ENCODE measurements at regions not wholly inside any gene's neighbourhood (a gene's known extent, or its start where the extent isn't known, plus 50 kb on each side); places are given as distances from the start of the nearest gene placed in this dataset.

- no peak for DNase-seq
- WGBS (ENCODE audit: insufficient coverage): 78% methylated on average over 2 of the region's 3 CpGs
- Histone ChIP-seq H3K9me3 (ENCODE audit: control extremely low read depth in 1 of 5, control insufficient read depth in 4 of 5, insufficient read depth in 2 of 5, low read depth in 1 of 5, low read length in 4 of 5) (no peaks in the 10 kb centered on the region), H3K4me3 (ENCODE audit: control insufficient read depth in 1 of 7, extremely low read depth in 1 of 7, insufficient read depth in 4 of 7, low read depth in 2 of 7, low read length in 6 of 7) (no peak overlapping the region), H3K36me3 (ENCODE audit: control insufficient read depth in 4 of 4, insufficient read depth in 4 of 4, low read length in 3 of 4) (no peaks in the 10 kb centered on the region), H3K27me3 (replicated peaks in 2 of 5; ENCODE audit: control insufficient read depth in 4 of 5, insufficient read depth in 5 of 5, low read length in 4 of 5) (peaks cover 0 to 2% (median 0%) of the 10 kb centered on the region in 5 experiments), H3K4me1 (ENCODE audit: control extremely low read depth in 1 of 4, control insufficient read depth in 4 of 4, insufficient read depth in 4 of 4, low read length in 3 of 4) (no peaks in the 10 kb centered on the region), H3K27ac (ENCODE audit: insufficient read depth in 1 of 2, low read depth in 1 of 2, low read length in 2 of 2, poor library complexity in 1 of 2, severe bottlenecking in 2 of 2) (no peak overlapping the region)
- CTCF ChIA-PET: no interaction called here
- POLR2A ChIA-PET: no interaction called here
These were observed 88.1 kb downstream of the SLC24A2 start for GRCh38 chr9:19700699-19701098.

- no peak overlapping the region for H3K4me3 ChIP-seq (ENCODE audit: control insufficient read depth in 1 of 7, extremely low read depth in 1 of 7, insufficient read depth in 4 of 7, low read depth in 2 of 7, low read length in 6 of 7)
- H3K9me3 ChIP-seq (ENCODE audit: control extremely low read depth in 1 of 5, control insufficient read depth in 4 of 5, insufficient read depth in 2 of 5, low read depth in 1 of 5, low read length in 4 of 5): no peaks in the 10 kb centered on the region
- H3K36me3 ChIP-seq (ENCODE audit: control insufficient read depth in 4 of 4, insufficient read depth in 4 of 4, low read length in 3 of 4): no peaks in the 10 kb centered on the region
- H3K27ac ChIP-seq (ENCODE audit: insufficient read depth in 1 of 2, low read depth in 1 of 2, low read length in 2 of 2, poor library complexity in 1 of 2, severe bottlenecking in 2 of 2): no peak overlapping the region
- no peak for DNase-seq
- peaks cover 0 to 2% (median 0%) of the 10 kb centered on the region in 5 experiments for H3K27me3 ChIP-seq (replicated peaks in 2 of 5; ENCODE audit: control insufficient read depth in 4 of 5, insufficient read depth in 5 of 5, low read length in 4 of 5)
- ChIA-PET CTCF (no interaction called here), POLR2A (no interaction called here)
- no peaks in the 10 kb centered on the region for H3K4me1 ChIP-seq (ENCODE audit: control extremely low read depth in 1 of 4, control insufficient read depth in 4 of 4, insufficient read depth in 4 of 4, low read length in 3 of 4)
- whole genome bisulfite sequencing (ENCODE audit: insufficient coverage): 79% methylated on average over 2 of the region's 3 CpGs
These were observed 89.1 kb downstream of the SLC24A2 start for GRCh38 chr9:19699756-19700155.

- CTCF ChIA-PET: no interaction called here
- WGBS (ENCODE audit: insufficient coverage): 89% methylated on average over 1 of the region's 3 CpGs
- no peaks in the 10 kb centered on the region for H3K4me1 ChIP-seq (ENCODE audit: control extremely low read depth in 1 of 4, control insufficient read depth in 4 of 4, insufficient read depth in 4 of 4, low read length in 3 of 4)
These were observed 89.9 kb downstream of the SLC24A2 start for GRCh38 chr9:19698960-19699359.

GRCh38 chr9:19694601-19695000 lies 94.2 kb downstream of the SLC24A2 start:
- DNase-seq: no peak
- no peaks in the 10 kb centered on the region for H3K27me3 ChIP-seq (replicated peaks in 2 of 5; ENCODE audit: control insufficient read depth in 4 of 5, insufficient read depth in 5 of 5, low read length in 4 of 5)
- no peak overlapping the region for H3K4me3 ChIP-seq (ENCODE audit: control insufficient read depth in 1 of 7, extremely low read depth in 1 of 7, insufficient read depth in 4 of 7, low read depth in 2 of 7, low read length in 6 of 7)
- H3K4me1 ChIP-seq (ENCODE audit: control extremely low read depth in 1 of 4, control insufficient read depth in 4 of 4, insufficient read depth in 4 of 4, low read length in 3 of 4): no peaks in the 10 kb centered on the region
- 100% methylated on average over 2 of the region's 3 CpGs for WGBS (ENCODE audit: insufficient coverage)
- no peaks in the 10 kb centered on the region for H3K9me3 ChIP-seq (ENCODE audit: control extremely low read depth in 1 of 5, control insufficient read depth in 4 of 5, insufficient read depth in 2 of 5, low read depth in 1 of 5, low read length in 4 of 5)
- no peaks in the 10 kb centered on the region for H3K36me3 ChIP-seq (ENCODE audit: control insufficient read depth in 4 of 4, insufficient read depth in 4 of 4, low read length in 3 of 4)
- no peak overlapping the region for H3K27ac ChIP-seq (ENCODE audit: insufficient read depth in 1 of 2, low read depth in 1 of 2, low read length in 2 of 2, poor library complexity in 1 of 2, severe bottlenecking in 2 of 2)
- POLR2A ChIA-PET: no interaction called here
- CTCF ChIA-PET: no interaction called here

More at GRCh38 chr9:19698960-19699359, 89.9 kb downstream of the SLC24A2 start:
- H3K27ac ChIP-seq (ENCODE audit: insufficient read depth in 1 of 2, low read depth in 1 of 2, low read length in 2 of 2, poor library complexity in 1 of 2, severe bottlenecking in 2 of 2): no peak overlapping the region
- H3K4me3 ChIP-seq (ENCODE audit: control insufficient read depth in 1 of 7, extremely low read depth in 1 of 7, insufficient read depth in 4 of 7, low read depth in 2 of 7, low read length in 6 of 7): no peak overlapping the region
- H3K9me3 ChIP-seq (ENCODE audit: control extremely low read depth in 1 of 5, control insufficient read depth in 4 of 5, insufficient read depth in 2 of 5, low read depth in 1 of 5, low read length in 4 of 5): no peaks in the 10 kb centered on the region
- POLR2A ChIA-PET: no interaction called here
- no peak for DNase-seq
- no peaks in the 10 kb centered on the region for H3K36me3 ChIP-seq (ENCODE audit: control insufficient read depth in 4 of 4, insufficient read depth in 4 of 4, low read length in 3 of 4)
- peaks cover 0 to 2% (median 0%) of the 10 kb centered on the region in 5 experiments for H3K27me3 ChIP-seq (replicated peaks in 2 of 5; ENCODE audit: control insufficient read depth in 4 of 5, insufficient read depth in 5 of 5, low read length in 4 of 5)

- H3K4me3 ChIP-seq (ENCODE audit: control insufficient read depth in 1 of 7, extremely low read depth in 1 of 7, insufficient read depth in 4 of 7, low read depth in 2 of 7, low read length in 6 of 7): no peak overlapping the region
- no peaks in the 10 kb centered on the region for H3K36me3 ChIP-seq (ENCODE audit: control insufficient read depth in 4 of 4, insufficient read depth in 4 of 4, low read length in 3 of 4)
- no peak for DNase-seq
- no peaks in the 10 kb centered on the region for H3K4me1 ChIP-seq (ENCODE audit: control extremely low read depth in 1 of 4, control insufficient read depth in 4 of 4, insufficient read depth in 4 of 4, low read length in 3 of 4)
- ChIA-PET CTCF (no interaction called here), POLR2A (no interaction called here)
- no peaks in the 10 kb centered on the region for H3K27me3 ChIP-seq (replicated peaks in 2 of 5; ENCODE audit: control insufficient read depth in 4 of 5, insufficient read depth in 5 of 5, low read length in 4 of 5)
- H3K27ac ChIP-seq (ENCODE audit: insufficient read depth in 1 of 2, low read depth in 1 of 2, low read length in 2 of 2, poor library complexity in 1 of 2, severe bottlenecking in 2 of 2): no peak overlapping the region
- WGBS (ENCODE audit: insufficient coverage): 100% methylated on average over 3 of the region's 5 CpGs
- peaks cover 0 to 19% (median 0%) of the 10 kb centered on the region in 5 experiments for H3K9me3 ChIP-seq (ENCODE audit: control extremely low read depth in 1 of 5, control insufficient read depth in 4 of 5, insufficient read depth in 2 of 5, low read depth in 1 of 5, low read length in 4 of 5)
These were observed 98.7 kb downstream of the SLC24A2 start for GRCh38 chr9:19690128-19690527.

- ChIA-PET CTCF (no interaction called here), POLR2A (no interaction called here)
- DNase-seq: no peak
- 73% methylated on average over 2 of the region's 4 CpGs for WGBS (ENCODE audit: insufficient coverage)
- H3K27ac ChIP-seq (ENCODE audit: insufficient read depth in 1 of 2, low read depth in 1 of 2, low read length in 2 of 2, poor library complexity in 1 of 2, severe bottlenecking in 2 of 2): no peak overlapping the region
- H3K4me1 ChIP-seq (ENCODE audit: control extremely low read depth in 1 of 4, control insufficient read depth in 4 of 4, insufficient read depth in 4 of 4, low read length in 3 of 4): no peaks in the 10 kb centered on the region
- H3K4me3 ChIP-seq (ENCODE audit: control insufficient read depth in 1 of 7, extremely low read depth in 1 of 7, insufficient read depth in 4 of 7, low read depth in 2 of 7, low read length in 6 of 7): no peak overlapping the region
- H3K27me3 ChIP-seq (replicated peaks in 2 of 5; ENCODE audit: control insufficient read depth in 4 of 5, insufficient read depth in 5 of 5, low read length in 4 of 5): no peaks in the 10 kb centered on the region
- no peaks in the 10 kb centered on the region for H3K36me3 ChIP-seq (ENCODE audit: control insufficient read depth in 4 of 4, insufficient read depth in 4 of 4, low read length in 3 of 4)
- peaks cover 0 to 20% (median 0%) of the 10 kb centered on the region in 5 experiments for H3K9me3 ChIP-seq (ENCODE audit: control extremely low read depth in 1 of 5, control insufficient read depth in 4 of 5, insufficient read depth in 2 of 5, low read depth in 1 of 5, low read length in 4 of 5)
These were observed 99.3 kb downstream of the SLC24A2 start for GRCh38 chr9:19689328-19690101.

GRCh38 chr9:19683715-19684114 lies 105.1 kb downstream of the SLC24A2 start:
- ChIA-PET CTCF (no interaction called here), POLR2A (no interaction called here)
- Histone ChIP-seq H3K36me3 (ENCODE audit: control insufficient read depth in 4 of 4, insufficient read depth in 4 of 4, low read length in 3 of 4) (no peaks in the 10 kb centered on the region), H3K4me3 (ENCODE audit: control insufficient read depth in 1 of 7, extremely low read depth in 1 of 7, insufficient read depth in 4 of 7, low read depth in 2 of 7, low read length in 6 of 7) (no peak overlapping the region), H3K9me3 (ENCODE audit: control extremely low read depth in 1 of 5, control insufficient read depth in 4 of 5, insufficient read depth in 2 of 5, low read depth in 1 of 5, low read length in 4 of 5) (peaks cover 0 to 23% (median 0%) of the 10 kb centered on the region in 5 experiments), H3K4me1 (ENCODE audit: control extremely low read depth in 1 of 4, control insufficient read depth in 4 of 4, insufficient read depth in 4 of 4, low read length in 3 of 4) (peaks cover 0 to 14% (median 9%) of the 10 kb centered on the region in 4 experiments), H3K27me3 (replicated peaks in 2 of 5; ENCODE audit: control insufficient read depth in 4 of 5, insufficient read depth in 5 of 5, low read length in 4 of 5) (no peaks in the 10 kb centered on the region), H3K27ac (ENCODE audit: insufficient read depth in 1 of 2, low read depth in 1 of 2, low read length in 2 of 2, poor library complexity in 1 of 2, severe bottlenecking in 2 of 2) (no peak overlapping the region)
- DNase-seq: no peak
- WGBS (ENCODE audit: insufficient coverage): 94% methylated on average over 2 of the region's 2 CpGs

All from common myeloid progenitor, CD34-positive (primary cell).